ENCODE measurements at regions not wholly inside any gene's neighbourhood (a gene's known extent, or its start where the extent isn't known, plus 50 kb on each side); places are given as distances from the start of the nearest gene placed in this dataset.

GRCh38 chr3:31164381-31164780 is 269.9 kb upstream of the GADL1 start (continued):
- no peak for TF ChIP-seq ZNF629 (CRISPR knock-in tag; conservative IDR thresholded peaks at IDR 0.05)

GRCh38 chr3:31165399-31165860 is 271.0 kb upstream of the GADL1 start:
- Histone ChIP-seq H3K4me3 (replicated peaks in 1 of 3; ENCODE audit: insufficient read depth in 1 of 3, low read depth in 2 of 3, low read length in 3 of 3) (0 out of 6 replicates have a peak overlapping the region, but pooled peaks of 1 of the 3 experiments have one; percentile 6), H4K20me1 (ENCODE audit: insufficient read depth, low read length) (no peaks in the 10 kb centered on the region), H3K36me3 (replicated peaks in 1 of 2; ENCODE audit: control insufficient read depth in 1 of 2, insufficient read depth in 2 of 2, low read length in 2 of 2) (no peaks in the 10 kb centered on the region), H3K9me3 (ENCODE audit: low read length) (no peaks in the 10 kb centered on the region), H3K9ac (ENCODE audit: insufficient read depth, low read depth, low read length) (no peak overlapping the region), H3K27ac (ENCODE audit: extremely low read length, insufficient read depth, low read length) (no peak overlapping the region), H3K27me3 (ENCODE audit: control insufficient read depth in 1 of 2, insufficient read depth in 2 of 2, low read length in 2 of 2) (no peaks in the 10 kb centered on the region; a peak in 1 of 5 replicates), H3K79me2 (ENCODE audit: insufficient read depth, low read length) (no peaks in the 10 kb centered on the region), H2AFZ (ENCODE audit: low read length) (no peak overlapping the region), H3K4me1 (ENCODE audit: insufficient read depth, low read length) (peaks cover 16% of the 10 kb centered on the region), H3K4me2 (ENCODE audit: low read depth, low read length) (peak overlapping the region; percentile 58)
- DNase-seq (ENCODE audit: low spot score) (no peak), ATAC-seq (peak; percentile 50; the same call in 2 of the 3 replicates), FAIRE-seq (no peak)
- BruUV-seq (replicated peaks) = no TSS peak
- intact Hi-C loops (cut with micrococcal nuclease; ENCODE audit: unreplicated experiment) = no loop called here
- ChIA-PET POLR2A (no interaction called here), CTCF (ENCODE audit: low intra/inter-chr PET ratio, low total read pairs) (no interaction called here)
- in situ Hi-C loops (cut with HindIII; ENCODE audit: extremely low pct_ligation_motif_present, low pct_unique_long_range_greater_than_20kb) = no loop called here
- WGBS (ENCODE audit: low lambda C conversion rate) = 11% methylated on average over 8 of the region's 8 CpGs
- no peak for TF ChIP-seq SRY (CRISPR knock-in tag; IDR thresholded peaks at IDR 0.05)
- no peak for TF ChIP-seq ZNF468 (CRISPR knock-in tag; IDR thresholded peaks at IDR 0.05)
- no peak for TF ChIP-seq ZNF280D (CRISPR knock-in tag; IDR thresholded peaks at IDR 0.05)
- TF ChIP-seq ZKSCAN8 (CRISPR knock-in tag; IDR thresholded peaks at IDR 0.05; ENCODE audit: borderline replicate concordance) = no peak
- TF ChIP-seq GABPA (IDR thresholded peaks at IDR 0.05; ENCODE audit: low read depth, low read length) = no peak
- TF ChIP-seq GABPA (CRISPR knock-in tag; IDR thresholded peaks at IDR 0.05; ENCODE audit: low read depth) = no peak
- TF ChIP-seq ZMYM4 (CRISPR knock-in tag; IDR thresholded peaks at IDR 0.05) = no peak
- no peak for TF ChIP-seq CENPBD1 (CRISPR knock-in tag; IDR thresholded peaks at IDR 0.05; ENCODE audit: borderline replicate concordance, low read depth)
- no peak for TF ChIP-seq CBX5 (CRISPR knock-in tag; IDR thresholded peaks at IDR 0.05; ENCODE audit: borderline replicate concordance)
- no peak for TF ChIP-seq ZNF569 (CRISPR knock-in tag; IDR thresholded peaks at IDR 0.05; ENCODE audit: borderline replicate concordance)
- TF ChIP-seq ZNF609 (CRISPR knock-in tag; IDR thresholded peaks at IDR 0.05; ENCODE audit: borderline replicate concordance) = no peak
- no peak for TF ChIP-seq ZNF546 (CRISPR knock-in tag; conservative IDR thresholded peaks at IDR 0.05)

Measured in HepG2 (cell line).